AG08396 (cell line): ENCODE measurements at regions not wholly inside any gene's neighbourhood (a gene's known extent, or its start where the extent isn't known, plus 50 kb on each side); places are given as distances from the start of the nearest gene placed in this dataset.
"Not testable (repeated sequence)": the region's sequence is repeated elsewhere in the genome, so short reads cannot be mapped to it uniquely, and the experiment has no call there.

ENCODE experiments used
- DNase-seq: peaks from one replicate; pipeline ENCODE4 v3.0.0; 2012; ENCODE audit warnings: low spot score, mixed read lengths

- no peak for DNase-seq
Observed at GRCh38 chr13:66154354-66154753, 1075.8 kb downstream of the PCDH9 start.

- no peak for DNase-seq
Observed at GRCh38 chr13:66152596-66152995, 1077.5 kb downstream of the PCDH9 start.

- not testable (repeated sequence) for DNase-seq
Observed at GRCh38 chr13:66144357-66144756, 1085.8 kb downstream of the PCDH9 start.

GRCh38 chr13:66139701-66140100 lies 1090.4 kb downstream of the PCDH9 start:
- no peak for DNase-seq

GRCh38 chr13:66139250-66139649 lies 1090.9 kb downstream of the PCDH9 start:
- no peak for DNase-seq

- no peak for DNase-seq
Observed at GRCh38 chr13:66138172-66138811, 1091.8 kb downstream of the PCDH9 start.

GRCh38 chr13:66137384-66137783 lies 1092.8 kb downstream of the PCDH9 start:
- DNase-seq = no peak

- DNase-seq = no peak
Observed at GRCh38 chr13:66128692-66129269, 1101.4 kb downstream of the PCDH9 start.

GRCh38 chr13:66128201-66128600 lies 1101.9 kb downstream of the PCDH9 start:
- no peak for DNase-seq

GRCh38 chr13:66117563-66117962 lies 1112.6 kb downstream of the PCDH9 start:
- no peak for DNase-seq

- no peak for DNase-seq
Observed at GRCh38 chr13:66113882-66114526, 1116.1 kb downstream of the PCDH9 start.

GRCh38 chr13:66111628-66112027 lies 1118.5 kb downstream of the PCDH9 start:
- DNase-seq = no peak

GRCh38 chr13:66106246-66106645 lies 1123.9 kb downstream of the PCDH9 start:
- no peak for DNase-seq

- DNase-seq = no peak
Observed at GRCh38 chr13:66102864-66103263, 1127.3 kb downstream of the PCDH9 start.

- DNase-seq = no peak
Observed at GRCh38 chr13:66099825-66100224, 1130.3 kb downstream of the PCDH9 start.

GRCh38 chr13:66098931-66099628 lies 1131.1 kb downstream of the PCDH9 start:
- DNase-seq = no peak

- DNase-seq = no peak
Observed at GRCh38 chr13:66089711-66090110, 1140.4 kb downstream of the PCDH9 start.

- no peak for DNase-seq
Observed at GRCh38 chr13:66087269-66087710, 1142.8 kb downstream of the PCDH9 start.

GRCh38 chr13:66077132-66077689 lies 1152.9 kb downstream of the PCDH9 start:
- no peak for DNase-seq

GRCh38 chr13:66076417-66076816 lies 1153.7 kb downstream of the PCDH9 start:
- DNase-seq = no peak

GRCh38 chr13:66074018-66074615 lies 1156.0 kb downstream of the PCDH9 start:
- no peak for DNase-seq

- not testable (repeated sequence) for DNase-seq
Observed at GRCh38 chr13:66072097-66072496, 1158.0 kb downstream of the PCDH9 start.
